CD8-positive, alpha-beta memory T cell (primary cell): ENCODE measurements at regions not wholly inside any gene's neighbourhood (a gene's known extent, or its start where the extent isn't known, plus 50 kb on each side); places are given as distances from the start of the nearest gene placed in this dataset.

Experiments used
- CTCF ChIA-PET: fragments of 350-600 bp; sonication (Branson Sonifier 250); formaldehyde crosslinking; loops from one replicate; lab custom pipeline; 2021; ENCODE audit warnings: antibody characterized with exemption; lab: Charles Lee
- POLR2A ChIA-PET: fragments of 350-600 bp; sonication (Branson Sonifier 250); formaldehyde crosslinking; loops from one replicate; lab custom pipeline; 2021; ENCODE audit warnings: antibody characterized with exemption; lab: Charles Lee
- DNase-seq, 5 donors: peaks; one replicate each; pipeline versions ENCODE4 v3.0.0 to v3.0.0-alpha.2; 2020 to 2022; ENCODE audit warnings: mixed read lengths in 1 of 5
- H3K27ac ChIP-seq: one replicate; pipeline ENCODE4 v1.7.0; 2013; ENCODE audit warnings: low read depth, mild to moderate bottlenecking, low read length, moderate library complexity
- H3K27me3 ChIP-seq: 2 replicates; pipeline ENCODE4 v1.7.0; 2013; ENCODE audit warnings: low read length, mild to moderate bottlenecking; ENCODE audit not compliant: insufficient read depth, poor library complexity, severe bottlenecking
- H3K36me3 ChIP-seq: 2 replicates; pipeline ENCODE4 v1.7.0; 2013; ENCODE audit warnings: mild to moderate bottlenecking, low read length, moderate library complexity; ENCODE audit not compliant: insufficient read depth
- H3K4me1 ChIP-seq: 2 replicates; pipeline ENCODE4 v1.7.0; 2013; ENCODE audit warnings: mild to moderate bottlenecking, low read length, moderate library complexity; ENCODE audit not compliant: insufficient read depth
- H3K4me3 ChIP-seq: 2 replicates; pipeline ENCODE4 v1.7.0; 2013; ENCODE audit warnings: mild to moderate bottlenecking, low read length
- H3K9me3 ChIP-seq: 2 replicates; pipeline ENCODE4 v1.7.0; 2013; ENCODE audit warnings: mild to moderate bottlenecking, low read length
- H3K27ac Mint-ChIP-seq, 8 donors: one replicate each; pipeline ENCODE4 v1.8.0; 2020 to 2021; ENCODE audit warnings: mixed read lengths in 8 of 8, mild to moderate bottlenecking in 6 of 8, inconsistent platforms in 3 of 8, moderate library complexity in 3 of 8
- H3K27me3 Mint-ChIP-seq, 2 donors: one replicate each; pipeline ENCODE4 v1.8.0; 2020 to 2021; ENCODE audit warnings: mixed read lengths in 2 of 2, mild to moderate bottlenecking in 1 of 2, moderate library complexity in 1 of 2
- H3K36me3 Mint-ChIP-seq, 3 donors: one replicate each; pipeline ENCODE4 v1.8.0; 2020 to 2021; ENCODE audit warnings: mixed read lengths in 3 of 3, inconsistent platforms in 1 of 3, mild to moderate bottlenecking in 1 of 3
- H3K4me1 Mint-ChIP-seq, 3 donors: one replicate each; pipeline ENCODE4 v1.8.0; 2020 to 2021; ENCODE audit warnings: mixed read lengths in 3 of 3, inconsistent platforms in 1 of 3, mild to moderate bottlenecking in 1 of 3
- H3K4me3 Mint-ChIP-seq, 7 donors: one replicate each; pipeline ENCODE4 v1.8.0; 2020 to 2021; ENCODE audit warnings: mixed read lengths in 7 of 7, mild to moderate bottlenecking in 6 of 7, moderate library complexity in 4 of 7, inconsistent platforms in 2 of 7
- H3K9me3 Mint-ChIP-seq, 5 donors: one replicate each; pipeline ENCODE4 v1.8.0; 2020 to 2022; ENCODE audit warnings: mixed read lengths in 5 of 5, mild to moderate bottlenecking in 3 of 5, moderate library complexity in 2 of 5, inconsistent platforms in 1 of 5

DNA sequence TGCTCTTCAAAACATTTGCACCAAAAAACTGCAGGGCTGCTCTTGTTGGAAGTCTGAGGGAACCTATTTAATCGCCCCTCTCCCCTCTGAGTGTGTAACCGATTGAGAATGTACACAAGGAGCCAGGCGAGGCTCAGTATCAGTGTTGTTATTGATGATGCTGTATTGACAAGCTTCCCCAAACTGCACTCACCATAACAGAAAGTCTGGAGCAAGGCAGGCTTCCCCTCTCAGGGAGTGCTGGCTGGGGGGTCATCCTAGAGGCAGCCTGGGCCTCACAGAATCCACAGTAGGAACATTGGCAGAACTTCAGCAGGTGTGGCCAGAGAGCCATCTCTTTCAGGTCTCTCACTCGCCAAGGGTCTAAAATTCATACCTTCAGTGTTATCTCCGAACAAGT lies 58.1 kb upstream of the TUNAR start:
- no peaks in the 10 kb centered on the region for H3K4me1 ChIP-seq
- H3K27me3 ChIP-seq: no peaks in the 10 kb centered on the region
- ChIA-PET POLR2A (no interaction called here), CTCF (no interaction called here)
- H3K36me3 ChIP-seq: no peaks in the 10 kb centered on the region
- H3K27ac ChIP-seq: no peak overlapping the region
- Mint-ChIP-seq H3K27me3 (peaks cover 20 to 79% of the 10 kb centered on the region in 2 donors), H3K9me3 (peaks cover 0 to 5% (median 2%) of the 10 kb centered on the region in 5 donors), H3K36me3 (no peaks in the 10 kb centered on the region), H3K27ac (no peak overlapping the region), H3K4me1 (peaks cover 0 to 1% (median 0%) of the 10 kb centered on the region in 3 donors), H3K4me3 (no peak overlapping the region)
- H3K9me3 ChIP-seq: no peaks in the 10 kb centered on the region
- H3K4me3 ChIP-seq: no peak overlapping the region
- DNase-seq: no peak

DNA sequence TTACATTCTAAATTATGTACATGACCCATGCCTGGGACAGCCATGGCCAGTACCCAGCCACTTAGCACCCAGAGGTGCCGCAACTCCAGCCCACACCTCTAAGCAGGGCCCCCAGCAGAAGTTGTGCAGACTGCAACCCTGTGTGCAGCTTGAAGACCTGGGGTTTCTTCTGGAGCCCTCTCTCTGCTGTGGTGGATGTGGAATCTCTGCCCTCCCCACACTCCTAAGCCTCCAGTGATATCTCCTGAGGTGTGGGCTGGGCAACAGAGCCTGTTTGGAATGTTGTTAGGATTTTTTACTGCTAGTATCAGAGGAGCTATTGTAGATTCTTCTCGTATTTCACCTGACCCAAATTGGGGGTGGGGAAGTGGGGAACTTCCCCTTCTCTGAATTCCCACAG lies 59.4 kb upstream of the TUNAR start:
- Histone ChIP-seq H3K27ac (no peak overlapping the region), H3K4me1 (no peaks in the 10 kb centered on the region), H3K4me3 (no peak overlapping the region), H3K9me3 (no peaks in the 10 kb centered on the region), H3K36me3 (no peaks in the 10 kb centered on the region), H3K27me3 (no peaks in the 10 kb centered on the region)
- no peak for DNase-seq
- Mint-ChIP-seq H3K27ac (no peak overlapping the region), H3K9me3 (peaks cover 0 to 5% (median 0%) of the 10 kb centered on the region in 5 donors), H3K36me3 (no peaks in the 10 kb centered on the region), H3K4me3 (no peak overlapping the region), H3K27me3 (peaks cover 20 to 78% of the 10 kb centered on the region in 2 donors), H3K4me1 (peaks cover 0 to 1% (median 0%) of the 10 kb centered on the region in 3 donors)
- ChIA-PET CTCF (no interaction called here), POLR2A (no interaction called here)

DNA sequence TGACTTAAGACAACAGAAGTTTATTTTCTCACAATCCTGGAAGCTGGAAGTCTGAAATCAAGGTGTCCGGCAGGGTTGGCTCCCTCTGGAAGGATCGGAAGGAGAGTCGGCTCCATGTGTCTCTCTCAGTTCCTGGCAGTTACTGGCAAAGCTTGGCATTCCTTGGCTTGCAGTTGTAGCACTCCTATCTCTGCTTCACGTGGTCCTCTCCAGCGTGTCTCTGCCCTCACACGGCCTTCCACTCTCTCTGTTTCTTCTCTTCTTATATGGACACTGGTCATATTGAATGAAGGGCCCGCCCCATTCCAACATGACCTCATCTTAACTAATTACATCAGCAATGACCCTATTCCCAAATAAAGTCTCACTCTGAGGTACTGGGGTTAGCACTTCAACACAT lies 60.1 kb upstream of the TUNAR start:
- DNase-seq: no peak
- Histone ChIP-seq H3K27me3 (no peaks in the 10 kb centered on the region), H3K4me1 (no peaks in the 10 kb centered on the region), H3K27ac (no peak overlapping the region), H3K36me3 (no peaks in the 10 kb centered on the region), H3K9me3 (no peaks in the 10 kb centered on the region), H3K4me3 (no peak overlapping the region)
- H3K9me3 Mint-ChIP-seq: peaks cover 0 to 5% (median 0%) of the 10 kb centered on the region in 5 donors
- no peak overlapping the region for H3K27ac Mint-ChIP-seq
- no peak overlapping the region for H3K4me3 Mint-ChIP-seq
- H3K36me3 Mint-ChIP-seq: no peaks in the 10 kb centered on the region
- H3K27me3 Mint-ChIP-seq: peaks cover 23 to 78% of the 10 kb centered on the region in 2 donors
- peaks cover 0 to 1% (median 0%) of the 10 kb centered on the region in 3 donors for H3K4me1 Mint-ChIP-seq
- ChIA-PET CTCF (no interaction called here), POLR2A (no interaction called here)

DNA sequence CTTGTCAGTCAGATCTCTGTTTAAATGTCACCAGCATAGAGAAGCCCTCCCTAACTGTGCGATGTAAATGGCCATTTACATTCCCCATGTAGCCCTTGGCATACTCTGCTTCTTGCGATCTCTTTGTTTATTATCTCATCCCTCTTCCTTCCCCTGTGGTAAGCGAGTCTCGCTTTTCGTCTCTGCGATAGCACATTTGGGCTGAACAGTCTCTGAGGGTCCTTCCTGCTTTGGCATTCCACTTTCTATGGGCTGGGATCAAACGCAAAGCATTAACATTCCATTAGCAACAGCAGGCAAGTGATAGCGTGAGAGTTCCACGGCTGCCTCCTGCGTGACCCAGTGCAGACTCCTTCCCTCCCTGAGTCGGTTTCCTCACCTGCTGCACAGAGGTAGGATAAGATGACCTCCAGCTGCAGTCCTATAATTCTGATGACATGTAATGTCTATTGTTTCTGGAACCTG lies 61.4 kb upstream of the TUNAR start:
- Histone ChIP-seq H3K9me3 (no peaks in the 10 kb centered on the region), H3K4me3 (no peak overlapping the region), H3K27ac (no peak overlapping the region), H3K27me3 (no peaks in the 10 kb centered on the region), H3K4me1 (no peaks in the 10 kb centered on the region), H3K36me3 (no peaks in the 10 kb centered on the region)
- Mint-ChIP-seq H3K9me3 (peaks cover 0 to 5% (median 0%) of the 10 kb centered on the region in 5 donors), H3K27me3 (peaks cover 30 to 79% of the 10 kb centered on the region in 2 donors), H3K4me1 (peaks cover 0 to 1% (median 0%) of the 10 kb centered on the region in 3 donors), H3K4me3 (no peak overlapping the region), H3K36me3 (no peaks in the 10 kb centered on the region), H3K27ac (no peak overlapping the region)
- POLR2A ChIA-PET: no interaction called here
- no peak for DNase-seq
- CTCF ChIA-PET: no interaction called here

DNA sequence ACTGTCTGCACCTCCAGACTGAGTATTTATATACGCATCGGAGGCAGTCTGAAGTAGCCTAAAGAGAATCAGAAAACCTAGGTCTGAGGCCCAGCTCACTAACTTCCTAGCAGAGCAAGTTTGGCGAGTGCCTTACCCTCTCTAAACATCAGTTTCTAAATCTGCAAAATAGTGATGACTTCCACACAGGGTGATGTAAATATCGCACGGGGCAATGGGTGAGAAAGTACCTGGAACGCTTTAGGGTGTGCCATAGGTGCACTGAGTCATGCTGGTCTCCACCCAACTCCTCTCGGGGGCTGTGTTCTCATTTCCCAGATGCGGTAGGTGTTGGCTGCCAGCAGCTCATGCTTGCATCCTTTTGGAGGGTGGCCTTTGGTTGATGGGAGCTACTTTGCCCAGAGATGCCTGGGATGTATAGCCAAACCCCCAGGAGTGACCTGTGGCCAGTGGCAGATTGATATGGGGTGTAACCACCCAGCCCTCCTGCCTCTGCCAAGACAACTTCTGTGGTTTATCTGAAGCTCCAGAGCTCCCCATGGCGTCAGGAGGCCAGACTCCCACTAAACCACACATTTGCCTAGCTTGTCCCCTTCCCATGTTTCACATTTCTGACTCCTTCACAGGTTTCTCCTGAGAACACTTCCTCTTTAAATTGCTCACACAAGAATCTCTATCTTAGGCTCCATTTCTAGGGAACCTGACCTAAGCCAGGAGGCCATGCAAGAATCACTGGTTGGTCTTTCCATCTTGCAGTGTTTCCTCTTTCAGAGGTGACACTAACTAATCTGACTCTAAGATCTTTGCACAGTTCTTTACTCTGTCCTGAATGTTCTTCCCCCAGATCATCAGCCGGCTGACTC lies 62.0 kb upstream of the TUNAR start:
- Histone ChIP-seq H3K9me3 (no peaks in the 10 kb centered on the region), H3K36me3 (no peaks in the 10 kb centered on the region), H3K4me1 (no peaks in the 10 kb centered on the region), H3K27me3 (no peaks in the 10 kb centered on the region), H3K4me3 (no peak overlapping the region), H3K27ac (no peak overlapping the region)
- ChIA-PET CTCF (no interaction called here), POLR2A (no interaction called here)
- peaks cover 32 to 75% of the 10 kb centered on the region in 2 donors for H3K27me3 Mint-ChIP-seq
- no peak overlapping the region for H3K27ac Mint-ChIP-seq
- peaks cover 0 to 1% (median 0%) of the 10 kb centered on the region in 3 donors for H3K4me1 Mint-ChIP-seq
- no peak overlapping the region for H3K4me3 Mint-ChIP-seq
- peaks cover 0 to 8% (median 0%) of the 10 kb centered on the region in 5 donors for H3K9me3 Mint-ChIP-seq
- no peaks in the 10 kb centered on the region for H3K36me3 Mint-ChIP-seq
- no peak for DNase-seq

DNA sequence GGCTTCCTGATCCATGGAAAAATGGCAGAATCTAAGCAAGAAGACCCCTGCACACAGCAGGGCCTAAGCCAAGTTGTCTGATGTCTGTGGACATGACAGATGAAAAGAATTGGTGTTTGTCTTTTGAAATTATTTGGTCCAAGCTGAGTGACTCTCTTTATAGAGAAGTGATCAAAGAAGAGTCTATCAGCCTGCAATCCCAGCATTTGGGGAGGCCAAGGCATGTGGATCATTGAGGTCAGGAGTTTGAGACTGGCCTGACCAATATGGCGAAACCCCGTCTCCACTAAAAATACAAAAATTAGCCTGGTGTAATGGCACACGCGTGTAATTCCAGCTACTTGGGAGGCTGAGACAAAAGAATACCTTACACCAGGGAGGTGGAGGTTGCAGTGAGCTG lies 64.8 kb upstream of the TUNAR start:
- no peak for DNase-seq
- H3K4me3 Mint-ChIP-seq: no peak overlapping the region
- ChIA-PET CTCF (no interaction called here), POLR2A (no interaction called here)
- peaks cover 32 to 59% of the 10 kb centered on the region in 2 donors for H3K27me3 Mint-ChIP-seq
- H3K36me3 Mint-ChIP-seq: no peaks in the 10 kb centered on the region
- H3K27ac Mint-ChIP-seq: no peak overlapping the region
- H3K9me3 ChIP-seq: no peaks in the 10 kb centered on the region
- no peaks in the 10 kb centered on the region for H3K36me3 ChIP-seq
- peaks cover 5 to 18% (median 12%) of the 10 kb centered on the region in 5 donors for H3K9me3 Mint-ChIP-seq
- H3K4me1 Mint-ChIP-seq: peaks cover 0 to 1% (median 0%) of the 10 kb centered on the region in 3 donors
- H3K4me1 ChIP-seq: no peaks in the 10 kb centered on the region
- H3K27ac ChIP-seq: no peak overlapping the region
- H3K4me3 ChIP-seq: no peak overlapping the region
- no peaks in the 10 kb centered on the region for H3K27me3 ChIP-seq

DNA sequence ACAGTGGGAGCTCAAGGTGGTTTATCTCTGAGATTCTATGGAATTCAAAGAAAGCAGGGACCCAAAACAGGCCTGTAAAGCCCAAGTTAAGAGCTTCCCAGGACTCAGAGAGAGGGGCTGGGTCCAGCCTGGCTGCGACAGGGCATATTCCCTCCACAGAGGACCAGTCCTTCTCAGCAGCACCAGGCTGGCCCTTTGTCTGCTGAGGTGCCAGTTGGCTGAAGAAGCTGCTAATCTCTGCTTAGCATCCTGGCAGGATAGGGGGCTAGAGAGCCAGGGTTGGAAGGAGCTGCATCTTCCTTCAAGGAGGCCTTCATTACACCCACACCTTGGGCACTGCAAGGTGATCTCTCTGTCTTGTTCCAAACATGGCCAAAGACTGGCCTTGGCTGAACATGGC lies 68.3 kb upstream of the TUNAR start:
- H3K36me3 ChIP-seq: no peaks in the 10 kb centered on the region
- H3K27me3 Mint-ChIP-seq: peaks cover 22 to 36% of the 10 kb centered on the region in 2 donors
- peaks cover 16 to 34% (median 24%) of the 10 kb centered on the region in 5 donors for H3K9me3 Mint-ChIP-seq
- no peak overlapping the region for H3K27ac Mint-ChIP-seq
- H3K4me1 ChIP-seq: no peaks in the 10 kb centered on the region
- no peak overlapping the region for H3K4me3 ChIP-seq
- CTCF ChIA-PET: no interaction called here
- H3K4me3 Mint-ChIP-seq: no peak overlapping the region
- POLR2A ChIA-PET: no interaction called here
- no peaks in the 10 kb centered on the region for H3K27me3 ChIP-seq
- no peaks in the 10 kb centered on the region for H3K4me1 Mint-ChIP-seq
- no peaks in the 10 kb centered on the region for H3K9me3 ChIP-seq
- no peak overlapping the region for H3K27ac ChIP-seq
- DNase-seq: no peak
- H3K36me3 Mint-ChIP-seq: no peaks in the 10 kb centered on the region

DNA sequence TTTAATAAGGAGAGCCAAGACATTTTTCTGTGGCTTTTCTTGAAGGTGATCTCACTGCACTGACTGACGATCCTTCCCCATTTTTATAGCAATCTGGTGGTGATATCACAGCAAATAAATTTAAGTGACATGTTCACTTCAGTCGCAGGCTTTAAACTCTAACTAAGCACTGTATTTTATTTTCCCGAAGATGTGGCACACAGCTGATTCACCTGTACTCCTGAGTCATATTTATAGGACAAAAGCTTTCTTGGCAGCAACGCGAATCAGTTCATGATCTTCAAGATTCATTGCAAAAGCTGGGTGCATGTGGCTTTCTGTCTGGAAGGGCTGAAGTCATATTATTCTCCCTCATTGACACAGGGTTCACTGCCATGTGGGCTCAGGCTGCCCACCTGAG lies 79.8 kb upstream of the TUNAR start:
- no peak for DNase-seq
- no peaks in the 10 kb centered on the region for H3K9me3 ChIP-seq
- no peak overlapping the region for H3K27ac Mint-ChIP-seq
- peaks cover 0 to 2% (median 0%) of the 10 kb centered on the region in 5 donors for H3K9me3 Mint-ChIP-seq
- no peaks in the 10 kb centered on the region for H3K4me1 ChIP-seq
- peaks cover 12 to 14% of the 10 kb centered on the region in 2 donors for H3K27me3 Mint-ChIP-seq
- no peak overlapping the region for H3K27ac ChIP-seq
- no peaks in the 10 kb centered on the region for H3K4me1 Mint-ChIP-seq
- H3K36me3 ChIP-seq: no peaks in the 10 kb centered on the region
- no peaks in the 10 kb centered on the region for H3K36me3 Mint-ChIP-seq
- H3K27me3 ChIP-seq: no peaks in the 10 kb centered on the region
- CTCF ChIA-PET: no interaction called here
- POLR2A ChIA-PET: no interaction called here
- H3K4me3 ChIP-seq: no peak overlapping the region
- no peak overlapping the region for H3K4me3 Mint-ChIP-seq
